ENCODE measurements at regions not wholly inside any gene's neighbourhood (a gene's known extent, or its start where the extent isn't known, plus 50 kb on each side); places are given as distances from the start of the nearest gene placed in this dataset.
"Not testable (repeated sequence)": the region's sequence is repeated elsewhere in the genome, so short reads cannot be mapped to it uniquely, and the experiment has no call there.

DNA sequence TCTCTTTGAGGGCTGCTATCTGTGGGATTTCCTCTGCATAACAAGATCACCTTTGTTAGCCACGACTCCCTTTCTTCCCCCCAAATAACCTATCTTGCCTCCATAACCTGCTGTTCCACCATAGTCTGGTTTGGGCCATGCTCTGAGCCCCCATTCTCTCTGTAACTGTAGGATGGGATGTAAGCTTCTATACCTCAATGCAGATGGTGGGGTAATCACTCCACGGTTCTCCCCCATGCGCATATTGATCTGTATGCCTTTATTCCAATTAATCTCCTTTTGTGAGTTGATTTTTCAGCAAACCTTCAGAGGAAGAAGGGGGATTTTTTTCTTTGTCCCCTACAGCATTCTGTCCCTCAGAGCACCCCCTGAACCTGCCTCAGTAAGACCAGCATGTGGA lies 170.1 kb upstream of the IRF2BP2 start:
- no peak overlapping the region for H3K4me3 ChIP-seq (ENCODE audit: low read depth, low read length)
- DNase-seq (ENCODE audit: low read depth) = no peak
- TF ChIP-seq, protein P1, sequence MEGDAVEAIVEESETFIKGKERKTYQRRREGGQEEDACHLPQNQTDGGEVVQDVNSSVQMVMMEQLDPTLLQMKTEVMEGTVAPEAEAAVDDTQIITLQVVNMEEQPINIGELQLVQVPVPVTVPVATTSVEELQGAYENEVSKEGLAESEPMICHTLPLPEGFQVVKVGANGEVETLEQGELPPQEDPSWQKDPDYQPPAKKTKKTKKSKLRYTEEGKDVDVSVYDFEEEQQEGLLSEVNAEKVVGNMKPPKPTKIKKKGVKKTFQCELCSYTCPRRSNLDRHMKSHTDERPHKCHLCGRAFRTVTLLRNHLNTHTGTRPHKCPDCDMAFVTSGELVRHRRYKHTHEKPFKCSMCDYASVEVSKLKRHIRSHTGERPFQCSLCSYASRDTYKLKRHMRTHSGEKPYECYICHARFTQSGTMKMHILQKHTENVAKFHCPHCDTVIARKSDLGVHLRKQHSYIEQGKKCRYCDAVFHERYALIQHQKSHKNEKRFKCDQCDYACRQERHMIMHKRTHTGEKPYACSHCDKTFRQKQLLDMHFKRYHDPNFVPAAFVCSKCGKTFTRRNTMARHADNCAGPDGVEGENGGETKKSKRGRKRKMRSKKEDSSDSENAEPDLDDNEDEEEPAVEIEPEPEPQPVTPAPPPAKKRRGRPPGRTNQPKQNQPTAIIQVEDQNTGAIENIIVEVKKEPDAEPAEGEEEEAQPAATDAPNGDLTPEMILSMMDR (IDR thresholded peaks at IDR 0.05; ENCODE audit: low read depth, low read length, missing control alignments) = no peak
- in situ Hi-C loops (cut with HindIII; ENCODE audit: low sequenced_read_pairs) = no loop called here

DNA sequence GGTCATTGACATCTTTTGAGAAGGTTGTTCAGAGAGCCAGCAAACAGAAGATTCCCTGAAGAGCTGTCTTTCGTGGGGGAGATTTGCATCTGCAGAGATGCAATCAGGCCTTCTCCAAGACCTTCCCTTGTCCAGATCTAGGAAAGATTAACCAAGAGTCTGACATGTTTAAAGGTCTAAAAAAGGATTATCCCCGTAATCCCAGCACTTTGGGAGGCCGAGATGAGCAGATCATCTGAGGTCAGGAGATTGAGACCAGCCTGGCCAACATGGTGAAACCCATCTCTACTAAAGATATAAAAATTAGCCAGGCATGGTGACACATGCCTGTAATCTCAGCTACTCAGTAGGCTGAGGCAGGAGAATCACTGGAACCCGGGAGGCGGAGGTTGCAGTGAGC lies 169.6 kb upstream of the IRF2BP2 start:
- H3K4me3 ChIP-seq (ENCODE audit: low read depth, low read length); in situ Hi-C loops (cut with HindIII; ENCODE audit: low sequenced_read_pairs); DNase-seq (ENCODE audit: low read depth): not testable (repeated sequence)

DNA sequence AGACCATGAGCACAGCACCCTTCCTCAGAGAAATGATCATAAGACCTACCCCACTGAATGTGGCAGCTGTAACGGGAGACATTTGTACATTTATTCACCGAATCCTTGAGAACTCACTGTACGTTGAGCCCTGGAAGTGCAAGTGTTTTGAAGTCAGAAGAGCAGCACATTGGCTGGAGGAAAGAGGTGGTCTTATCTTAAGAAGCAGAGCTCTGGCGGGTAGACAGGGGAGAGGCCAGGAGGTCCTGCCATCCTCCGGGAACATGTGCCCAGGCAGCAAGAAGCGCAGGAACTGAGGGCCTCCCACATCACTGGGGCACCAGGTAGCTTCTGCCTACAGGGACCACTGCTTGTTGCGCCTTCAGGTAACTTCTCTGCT lies 169.2 kb upstream of the IRF2BP2 start:
- TF ChIP-seq, protein P1 (IDR thresholded peaks at IDR 0.05; ENCODE audit: low read depth, low read length, missing control alignments) = no peak

DNA sequence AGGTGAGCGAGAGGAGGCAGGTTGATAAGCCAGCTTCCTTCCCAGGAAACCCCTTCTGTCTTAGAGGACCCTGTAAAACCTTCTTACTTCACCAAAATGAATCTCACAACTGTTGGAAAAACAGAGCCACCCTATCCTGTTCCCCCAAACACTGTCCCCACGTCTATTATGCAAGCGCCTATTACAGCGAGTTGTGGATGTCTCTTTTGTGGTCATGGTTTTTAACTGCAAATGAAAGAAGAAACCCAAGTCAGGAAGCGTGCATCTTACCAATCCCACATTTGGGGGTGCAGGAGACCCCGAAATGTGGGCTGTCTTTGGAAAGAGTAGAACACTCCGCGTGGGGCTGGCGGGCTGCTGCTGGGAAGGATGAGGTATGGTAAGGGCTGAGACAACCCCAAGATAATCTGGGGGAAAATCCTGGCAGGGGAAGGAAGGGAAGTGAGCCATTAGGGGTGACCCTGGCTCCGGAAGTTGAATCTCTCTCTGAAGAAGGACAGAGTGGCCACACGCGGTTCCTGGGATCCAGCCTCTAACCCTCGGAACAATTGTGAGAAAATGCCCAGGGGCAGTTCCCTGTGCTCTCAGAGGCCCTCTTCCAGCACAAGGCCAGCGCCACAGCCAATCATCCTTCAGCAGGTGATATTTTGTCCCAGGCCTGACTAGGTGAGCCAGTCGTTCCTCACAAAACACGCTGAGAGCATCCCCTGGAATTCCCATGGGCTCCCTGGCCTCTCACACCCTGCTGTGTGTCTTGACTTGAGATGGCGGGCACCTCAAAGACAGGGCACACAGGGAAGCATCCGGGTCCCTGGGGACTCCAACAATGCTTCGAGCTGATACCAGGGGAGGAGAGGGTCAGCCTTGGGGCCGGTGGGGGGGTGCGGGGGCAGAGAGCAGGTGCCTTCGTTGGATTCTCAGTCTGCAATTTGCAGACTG lies 168.5 kb upstream of the IRF2BP2 start:
- TF ChIP-seq, protein P1 (IDR thresholded peaks at IDR 0.05; ENCODE audit: low read depth, low read length, missing control alignments) = no peak
- in situ Hi-C loops (cut with HindIII; ENCODE audit: low sequenced_read_pairs) = no loop called here
- no peak for DNase-seq (ENCODE audit: low read depth)
- H3K4me3 ChIP-seq (ENCODE audit: low read depth, low read length) = no peak overlapping the region

More for the DNA sequence above, 169.2 kb upstream of the IRF2BP2 start:
- no peak overlapping the region for H3K4me3 ChIP-seq (ENCODE audit: low read depth, low read length)
- no peak for DNase-seq (ENCODE audit: low read depth)
- in situ Hi-C loops (cut with HindIII; ENCODE audit: low sequenced_read_pairs) = no loop called here

DNA sequence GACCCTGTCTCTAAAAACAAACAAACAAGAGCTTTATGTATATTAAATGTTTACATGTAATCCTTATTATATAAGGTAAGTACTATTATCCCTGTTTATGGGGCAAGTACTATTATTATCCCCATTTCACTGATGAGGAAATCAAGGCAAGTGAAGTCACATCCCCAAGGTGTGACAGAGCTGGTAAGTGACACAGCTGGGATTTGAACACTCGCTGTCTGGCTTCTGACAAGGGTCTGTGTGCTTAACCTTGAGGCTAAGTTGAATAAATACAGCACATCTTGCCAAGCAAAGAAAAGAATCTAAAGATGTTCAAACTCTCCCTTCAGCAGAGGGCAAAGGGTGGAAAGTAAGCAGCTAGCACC lies 167.9 kb upstream of the IRF2BP2 start:
- DNase-seq (ENCODE audit: low read depth) = no peak
- TF ChIP-seq, protein P1 (IDR thresholded peaks at IDR 0.05; ENCODE audit: low read depth, low read length, missing control alignments) = no peak
- no peak overlapping the region for H3K4me3 ChIP-seq (ENCODE audit: low read depth, low read length)
- in situ Hi-C loops (cut with HindIII; ENCODE audit: low sequenced_read_pairs) = no loop called here

DNA sequence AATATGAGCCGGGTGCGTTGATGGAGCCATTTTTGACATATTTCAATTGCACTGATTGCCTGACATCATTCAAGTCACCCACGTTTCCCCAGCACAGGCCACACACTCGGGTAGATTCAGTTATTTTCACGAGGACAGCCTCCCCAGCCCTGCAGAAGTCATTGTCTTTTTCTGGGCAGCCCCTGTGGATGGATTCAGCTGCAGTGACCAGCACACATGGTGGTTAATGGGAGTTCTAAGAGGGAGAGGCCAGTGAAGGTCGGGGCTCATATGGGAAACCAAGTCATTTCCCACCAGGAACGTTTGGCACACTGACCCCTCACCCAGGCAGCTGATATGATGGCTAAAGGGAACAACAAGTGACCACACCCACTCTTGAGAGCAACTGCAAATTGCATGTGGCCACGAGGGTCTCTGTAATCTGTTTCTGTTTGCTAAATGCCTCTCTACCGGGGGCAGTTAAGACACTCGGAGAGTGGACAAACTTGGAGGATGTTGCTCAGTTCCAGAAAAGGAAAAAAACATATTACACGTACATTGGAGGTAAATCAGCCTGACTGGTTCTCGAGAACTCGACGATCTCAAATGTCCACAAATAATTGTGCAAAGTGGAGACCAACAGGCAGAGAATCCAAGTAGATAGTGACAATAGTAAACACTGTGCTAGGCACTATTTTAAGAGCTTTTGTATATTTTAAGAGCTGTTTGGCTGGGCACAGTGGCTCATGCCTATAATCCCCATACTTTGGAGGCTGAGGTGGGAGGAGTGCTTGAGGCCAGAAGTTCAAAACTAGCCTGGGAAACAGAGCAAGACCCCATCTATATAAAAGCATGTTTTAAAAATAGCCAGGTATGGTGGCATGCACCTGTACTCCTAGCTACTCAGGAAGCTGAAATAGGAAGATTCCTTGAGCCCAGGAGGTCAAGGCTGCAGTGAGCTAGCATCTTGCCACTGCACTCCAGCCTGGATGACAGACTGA lies 167.2 kb upstream of the IRF2BP2 start:
- TF ChIP-seq, protein P1 (IDR thresholded peaks at IDR 0.05; ENCODE audit: low read depth, low read length, missing control alignments) = no peak
- in situ Hi-C loops (cut with HindIII; ENCODE audit: low sequenced_read_pairs) = no loop called here
- no peak for DNase-seq (ENCODE audit: low read depth)
- H3K4me3 ChIP-seq (ENCODE audit: low read depth, low read length) = no peak overlapping the region

Data from astrocyte of the cerebellum (primary cell).